ENCODE measurements at regions not wholly inside any gene's neighbourhood (a gene's known extent, or its start where the extent isn't known, plus 50 kb on each side); places are given as distances from the start of the nearest gene placed in this dataset.

DNA sequence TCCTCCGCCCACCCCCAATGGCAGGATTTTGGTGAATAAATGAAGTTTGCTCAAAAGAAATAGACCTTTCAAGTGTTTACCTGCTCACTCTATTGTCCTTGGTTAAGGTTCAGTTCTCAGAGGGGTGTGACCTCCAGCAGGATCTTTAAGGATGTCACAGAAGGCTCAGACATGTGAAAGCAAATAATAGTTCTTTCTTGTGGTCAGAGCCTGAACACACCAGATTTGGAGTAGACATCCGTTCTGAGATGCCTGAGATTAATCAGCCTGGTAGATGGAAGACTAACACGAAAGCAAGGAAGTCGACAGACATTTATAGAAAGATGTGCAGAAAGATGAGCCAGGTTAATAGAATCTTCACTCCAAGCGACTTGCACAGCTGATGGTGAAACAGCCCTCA lies 557.9 kb upstream of the CDH11 start:
- TF ChIP-seq, protein P1, sequence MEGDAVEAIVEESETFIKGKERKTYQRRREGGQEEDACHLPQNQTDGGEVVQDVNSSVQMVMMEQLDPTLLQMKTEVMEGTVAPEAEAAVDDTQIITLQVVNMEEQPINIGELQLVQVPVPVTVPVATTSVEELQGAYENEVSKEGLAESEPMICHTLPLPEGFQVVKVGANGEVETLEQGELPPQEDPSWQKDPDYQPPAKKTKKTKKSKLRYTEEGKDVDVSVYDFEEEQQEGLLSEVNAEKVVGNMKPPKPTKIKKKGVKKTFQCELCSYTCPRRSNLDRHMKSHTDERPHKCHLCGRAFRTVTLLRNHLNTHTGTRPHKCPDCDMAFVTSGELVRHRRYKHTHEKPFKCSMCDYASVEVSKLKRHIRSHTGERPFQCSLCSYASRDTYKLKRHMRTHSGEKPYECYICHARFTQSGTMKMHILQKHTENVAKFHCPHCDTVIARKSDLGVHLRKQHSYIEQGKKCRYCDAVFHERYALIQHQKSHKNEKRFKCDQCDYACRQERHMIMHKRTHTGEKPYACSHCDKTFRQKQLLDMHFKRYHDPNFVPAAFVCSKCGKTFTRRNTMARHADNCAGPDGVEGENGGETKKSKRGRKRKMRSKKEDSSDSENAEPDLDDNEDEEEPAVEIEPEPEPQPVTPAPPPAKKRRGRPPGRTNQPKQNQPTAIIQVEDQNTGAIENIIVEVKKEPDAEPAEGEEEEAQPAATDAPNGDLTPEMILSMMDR (IDR thresholded peaks at IDR 0.05; ENCODE audit: insufficient read depth, low read depth, low read length), result no peak
- no peak for TF ChIP-seq EZH2 (IDR thresholded peaks at IDR 0.05; ENCODE audit: insufficient read depth, low read length)
